AG10803 (cell line): ENCODE measurements at regions not wholly inside any gene's neighbourhood (a gene's known extent, or its start where the extent isn't known, plus 50 kb on each side); places are given as distances from the start of the nearest gene placed in this dataset.
A peak's percentile ranks its signal among the peaks of the same experiment; 100 is the strongest.

ENCODE experiments used
- DNase-seq: peaks from one replicate; pipeline ENCODE4 v3.0.0; 2010; ENCODE audit warnings: low read depth
- H3K4me3 ChIP-seq: 2 replicates; pipeline ENCODE4 v1.5.1; 2011; ENCODE audit warnings: mild to moderate bottlenecking, low read length, control low read depth
- TF ChIP-seq, protein P1 (sequence below): conservative IDR thresholded peaks from 2 replicates; pipeline ENCODE4 v1.5.1; 2011; ENCODE audit warnings: mild to moderate bottlenecking, low read length, control low read depth, inconsistent platforms

DNA sequence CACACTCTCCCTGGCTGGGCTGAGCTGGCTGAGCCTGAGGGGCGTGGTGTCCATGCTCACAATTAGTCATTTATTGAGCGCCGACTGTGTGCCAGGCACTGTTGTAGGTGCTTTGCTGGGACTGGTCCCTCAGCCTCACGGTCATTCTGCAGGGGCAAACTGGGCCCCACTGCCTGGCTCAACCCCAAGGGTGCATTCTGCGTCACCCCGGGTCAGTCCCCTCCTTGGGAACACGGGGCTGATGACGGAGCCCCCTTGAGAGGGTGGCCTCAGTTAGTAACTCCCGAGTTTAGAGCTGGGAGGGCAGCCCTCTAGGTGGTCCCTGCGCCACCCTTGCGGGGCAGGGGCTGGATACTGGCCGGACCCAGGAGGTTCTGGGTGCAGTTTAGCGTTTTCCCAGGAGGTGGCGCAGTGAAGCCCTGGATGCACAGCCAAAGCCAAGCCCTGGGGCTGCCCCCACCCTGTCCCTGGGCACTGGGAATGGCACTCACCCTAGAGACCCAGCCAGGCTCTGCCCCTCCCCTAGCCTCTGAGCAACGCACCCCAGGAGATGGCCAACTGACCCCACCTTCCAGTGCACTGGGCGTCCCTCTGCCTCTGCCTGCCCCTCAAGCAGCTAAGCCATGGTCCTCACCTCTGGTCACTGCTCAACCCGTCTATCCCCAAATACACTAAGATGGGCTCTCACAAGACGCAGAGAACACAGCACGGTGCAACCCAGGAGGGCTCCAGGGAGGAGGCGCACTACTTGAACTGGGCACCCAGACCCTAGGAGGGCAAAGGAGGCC, 243.2 kb upstream of the GSE1 start:
- peak; percentile 29 for DNase-seq
- TF ChIP-seq, protein P1, sequence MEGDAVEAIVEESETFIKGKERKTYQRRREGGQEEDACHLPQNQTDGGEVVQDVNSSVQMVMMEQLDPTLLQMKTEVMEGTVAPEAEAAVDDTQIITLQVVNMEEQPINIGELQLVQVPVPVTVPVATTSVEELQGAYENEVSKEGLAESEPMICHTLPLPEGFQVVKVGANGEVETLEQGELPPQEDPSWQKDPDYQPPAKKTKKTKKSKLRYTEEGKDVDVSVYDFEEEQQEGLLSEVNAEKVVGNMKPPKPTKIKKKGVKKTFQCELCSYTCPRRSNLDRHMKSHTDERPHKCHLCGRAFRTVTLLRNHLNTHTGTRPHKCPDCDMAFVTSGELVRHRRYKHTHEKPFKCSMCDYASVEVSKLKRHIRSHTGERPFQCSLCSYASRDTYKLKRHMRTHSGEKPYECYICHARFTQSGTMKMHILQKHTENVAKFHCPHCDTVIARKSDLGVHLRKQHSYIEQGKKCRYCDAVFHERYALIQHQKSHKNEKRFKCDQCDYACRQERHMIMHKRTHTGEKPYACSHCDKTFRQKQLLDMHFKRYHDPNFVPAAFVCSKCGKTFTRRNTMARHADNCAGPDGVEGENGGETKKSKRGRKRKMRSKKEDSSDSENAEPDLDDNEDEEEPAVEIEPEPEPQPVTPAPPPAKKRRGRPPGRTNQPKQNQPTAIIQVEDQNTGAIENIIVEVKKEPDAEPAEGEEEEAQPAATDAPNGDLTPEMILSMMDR = peak; percentile 74
- H3K4me3 ChIP-seq = no peak overlapping the region

DNA sequence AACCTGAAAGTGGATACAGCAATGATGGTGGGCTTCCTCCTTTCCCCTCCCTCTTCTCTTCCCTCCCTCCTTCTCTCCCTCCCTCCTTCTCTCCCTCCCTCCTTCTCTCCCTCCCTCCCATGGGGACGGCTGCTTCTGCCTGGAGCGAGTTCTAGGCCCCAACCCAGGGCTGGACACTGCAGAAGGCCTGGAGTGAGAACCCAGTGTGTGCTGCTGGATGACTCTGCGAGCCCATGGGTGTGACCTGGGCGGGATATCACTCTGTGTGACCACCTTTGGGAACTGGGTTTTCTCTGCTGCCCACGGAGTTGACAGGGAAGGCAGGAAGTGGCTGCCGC, 242.6 kb upstream of the GSE1 start:
- TF ChIP-seq, protein P1 = no peak
- no peak for DNase-seq
- peak overlapping the region; percentile 51 for H3K4me3 ChIP-seq

DNA sequence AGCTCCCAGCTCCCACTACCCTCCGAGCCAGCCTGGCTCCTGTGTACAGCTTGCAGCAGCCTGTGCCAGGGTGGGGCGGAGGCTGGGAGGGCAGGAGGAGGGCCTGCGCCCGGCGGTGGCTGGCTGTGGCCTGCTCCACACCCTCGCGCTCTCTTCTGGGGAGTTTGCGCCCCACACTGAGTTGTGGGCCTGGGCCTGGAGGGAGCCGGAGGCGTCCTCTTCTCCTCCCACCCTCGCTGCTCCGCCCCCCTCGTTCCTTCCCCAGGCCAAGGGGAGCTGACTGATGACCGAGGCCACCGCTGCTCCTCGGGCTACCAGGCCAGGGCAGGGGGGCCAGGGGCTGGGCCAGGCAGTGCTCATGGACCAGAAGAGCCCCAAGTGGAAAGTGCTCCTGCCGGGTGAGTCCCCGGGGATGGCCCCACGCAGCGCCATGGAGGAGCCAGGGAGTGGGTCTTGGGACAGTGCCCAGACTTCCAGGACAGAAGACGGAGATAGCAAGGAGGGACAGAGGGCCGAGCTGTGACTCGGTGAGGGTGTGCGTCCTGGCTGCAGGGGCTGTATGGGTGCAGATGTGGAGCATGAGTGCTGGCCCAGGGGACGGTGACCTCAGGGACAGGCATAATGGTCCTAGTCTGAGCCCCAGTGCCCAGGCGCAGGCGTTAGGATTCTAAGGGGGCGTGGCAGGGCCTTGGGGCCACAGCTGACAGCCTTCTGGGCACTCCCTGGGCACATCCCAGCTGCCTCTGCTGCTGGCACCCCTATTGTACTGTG, 242.1 kb upstream of the GSE1 start:
- H3K4me3 ChIP-seq = peak overlapping the region; percentile 51
- DNase-seq = peak; percentile 61

DNA sequence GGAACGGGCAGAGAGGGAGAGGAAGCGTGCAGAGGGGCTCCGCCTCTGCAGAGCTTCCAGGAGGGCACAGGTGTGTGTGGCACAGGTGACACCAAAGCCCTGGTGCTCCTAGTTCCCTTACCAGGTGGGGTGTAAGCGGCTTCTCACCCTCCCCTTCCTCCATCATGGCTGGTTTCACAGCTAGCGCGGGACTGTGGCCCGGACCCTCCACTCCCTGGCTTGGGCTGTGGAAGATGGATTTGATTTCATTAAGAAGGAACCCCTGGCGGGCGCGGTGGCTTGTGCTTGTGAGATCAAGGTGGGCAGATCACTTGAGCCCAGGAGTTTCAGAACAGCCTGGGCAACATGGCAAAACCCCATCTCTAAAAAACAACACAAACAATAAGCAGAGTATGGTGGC, 241.2 kb upstream of the GSE1 start:
- no peak for DNase-seq
- TF ChIP-seq, protein P1 = no peak

More for the DNA sequence above, 242.1 kb upstream of the GSE1 start:
- TF ChIP-seq, protein P1 = no peak

DNA sequence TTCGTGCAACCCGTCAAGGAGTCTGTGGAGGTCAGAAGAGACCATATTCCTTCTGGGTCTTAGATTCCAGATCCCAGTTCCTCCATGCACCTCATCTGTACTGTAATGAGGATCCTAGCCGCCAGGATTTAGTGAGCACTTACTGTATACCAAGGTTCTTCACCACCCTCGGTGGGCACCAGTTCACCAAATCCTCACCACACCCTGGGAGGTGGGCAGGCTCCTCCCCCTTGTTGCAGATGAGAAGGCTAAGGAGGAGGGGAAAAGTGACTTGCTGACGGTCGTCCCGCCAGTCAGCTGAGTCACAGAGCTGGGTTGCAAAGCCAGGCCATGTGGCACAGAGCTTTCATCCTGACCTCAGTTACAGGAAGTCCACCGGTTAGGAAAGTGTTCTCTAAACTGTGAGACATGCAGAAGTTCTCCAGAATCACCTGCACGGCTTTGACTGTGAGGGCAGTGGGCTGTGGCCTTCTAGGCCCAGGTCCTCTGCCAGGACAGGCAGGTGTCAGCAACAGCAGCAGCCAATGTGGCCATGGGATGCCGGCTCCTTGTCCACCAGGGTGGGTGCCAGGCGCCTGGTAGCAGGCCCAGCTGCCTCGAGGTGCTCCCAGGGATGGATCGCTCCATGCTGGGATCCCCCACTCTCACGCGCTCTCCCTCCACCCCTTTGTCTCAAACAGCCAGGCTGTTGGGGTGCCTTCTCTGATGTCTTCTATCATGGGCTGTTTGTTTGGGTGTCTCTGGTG, 240.3 kb upstream of the GSE1 start:
- DNase-seq = peak; percentile 84

More for the DNA sequence above, 241.2 kb upstream of the GSE1 start:
- H3K4me3 ChIP-seq = peak overlapping the region; percentile 51

DNA sequence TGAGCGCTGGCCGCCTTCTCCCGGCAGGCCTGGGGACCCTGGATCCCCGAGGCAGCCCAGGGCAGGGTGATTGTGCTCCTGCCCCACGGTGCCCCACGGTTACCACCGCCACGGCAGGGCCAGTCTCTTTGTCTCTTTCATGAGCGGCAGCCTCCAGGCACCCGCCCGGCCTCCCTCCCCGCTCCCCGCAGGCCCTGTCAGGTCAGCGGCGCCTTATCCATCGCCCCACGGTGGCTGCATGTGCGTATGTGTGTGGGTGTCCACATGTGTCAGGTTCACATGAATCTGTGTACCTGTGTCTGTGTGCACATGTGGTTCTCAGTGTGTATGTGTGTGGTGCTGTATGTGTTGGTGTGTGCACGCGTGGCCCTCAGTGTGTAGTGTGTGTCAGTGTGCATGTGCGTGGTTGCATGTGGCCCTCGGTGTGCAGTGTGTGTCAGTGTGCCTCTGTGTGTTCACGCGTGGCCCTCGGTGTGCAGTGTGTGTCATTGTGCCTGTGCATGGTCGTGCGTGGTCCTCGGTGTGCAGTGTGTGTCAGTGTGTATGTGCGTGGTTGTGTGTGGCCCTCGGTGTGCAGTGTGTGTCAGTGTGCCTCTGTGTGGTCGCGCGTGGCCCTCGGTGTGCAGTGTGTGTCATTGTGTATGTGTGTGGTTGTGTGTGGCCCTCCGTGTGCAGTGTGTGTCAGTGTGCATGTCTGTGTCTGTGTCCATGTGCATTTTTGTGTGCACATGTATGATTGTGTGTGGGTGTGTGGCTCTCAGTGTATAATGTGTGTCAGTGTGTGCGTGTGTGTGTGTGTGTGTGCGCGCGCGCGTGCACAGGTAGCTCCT, 239.2 kb upstream of the GSE1 start:
- DNase-seq = no peak
- no peak overlapping the region for H3K4me3 ChIP-seq
- TF ChIP-seq, protein P1 = no peak

More for the DNA sequence above, 240.3 kb upstream of the GSE1 start:
- no peak overlapping the region for H3K4me3 ChIP-seq
- TF ChIP-seq, protein P1 = no peak
